ENCODE measurements at regions not wholly inside any gene's neighbourhood (a gene's known extent, or its start where the extent isn't known, plus 50 kb on each side); places are given as distances from the start of the nearest gene placed in this dataset.

DNA sequence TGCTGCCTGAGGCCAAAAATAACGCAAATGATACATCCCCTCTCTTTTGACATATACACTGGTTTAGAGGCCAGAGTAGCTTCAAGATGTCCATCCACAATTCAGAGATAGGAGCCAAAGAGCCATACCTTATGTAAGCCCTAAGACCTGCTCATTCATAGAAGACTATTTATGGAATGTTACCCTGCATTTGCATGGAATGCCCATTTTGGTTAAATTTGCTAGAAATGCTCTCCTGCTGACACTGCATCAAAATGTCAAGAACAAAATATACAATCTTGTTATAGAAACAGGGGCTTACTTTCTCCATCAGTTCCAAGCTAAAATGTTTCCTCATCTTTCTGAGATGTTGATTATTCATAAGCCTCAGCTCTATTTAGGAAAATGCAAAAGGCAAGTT, 183.3 kb upstream of the CDKN3 start:
- TF ChIP-seq TAF1 (IDR thresholded peaks at IDR 0.05; ENCODE audit: borderline replicate concordance, low read depth, low read length) (no peak), POLR2A (IDR thresholded peaks at IDR 0.05; ENCODE audit: low read depth, low read length) (no peak)

Measured in GM12892 (cell line).